ENCODE measurements at regions not wholly inside any gene's neighbourhood (a gene's known extent, or its start where the extent isn't known, plus 50 kb on each side); places are given as distances from the start of the nearest gene placed in this dataset.

- DNase-seq, result no peak
Observed at GRCh38 chr1:189496768-189497167, 980.9 kb downstream of the BRINP3 start.

GRCh38 chr1:189499736-189500135 lies 977.9 kb downstream of the BRINP3 start:
- DNase-seq, result no peak

- no peak for DNase-seq
Observed at GRCh38 chr1:189500778-189501177, 976.9 kb downstream of the BRINP3 start.

- no peak for DNase-seq
Observed at GRCh38 chr1:189510827-189511226, 966.8 kb downstream of the BRINP3 start.

GRCh38 chr1:189513091-189513490 lies 964.6 kb downstream of the BRINP3 start:
- no peak for DNase-seq

- no peak for DNase-seq
Observed at GRCh38 chr1:189522441-189522840, 955.2 kb downstream of the BRINP3 start.

- DNase-seq, result no peak
Observed at GRCh38 chr1:189524501-189524900, 953.2 kb downstream of the BRINP3 start.

GRCh38 chr1:189530162-189530561 lies 947.5 kb downstream of the BRINP3 start:
- no peak for DNase-seq

GRCh38 chr1:189538271-189538670 lies 939.4 kb downstream of the BRINP3 start:
- DNase-seq, result no peak

GRCh38 chr1:189550498-189550897 lies 927.2 kb downstream of the BRINP3 start:
- DNase-seq, result no peak

- no peak for DNase-seq
Observed at GRCh38 chr1:189563784-189564183, 913.9 kb downstream of the BRINP3 start.

GRCh38 chr1:189567890-189568289 lies 909.8 kb downstream of the BRINP3 start:
- no peak for DNase-seq

GRCh38 chr1:189596197-189596596 lies 881.5 kb downstream of the BRINP3 start:
- no peak for DNase-seq

- no peak for DNase-seq
Observed at GRCh38 chr1:189597083-189597482, 880.6 kb downstream of the BRINP3 start.

- no peak for DNase-seq
Observed at GRCh38 chr1:189605226-189605625, 872.4 kb downstream of the BRINP3 start.

GRCh38 chr1:189606047-189606446 lies 871.6 kb downstream of the BRINP3 start:
- no peak for DNase-seq

- DNase-seq, result no peak
Observed at GRCh38 chr1:189606795-189607476, 870.7 kb downstream of the BRINP3 start.

GRCh38 chr1:189607477-189608096 lies 870.1 kb downstream of the BRINP3 start:
- no peak for DNase-seq

- no peak for DNase-seq
Observed at GRCh38 chr1:189609167-189609566, 868.5 kb downstream of the BRINP3 start.

GRCh38 chr1:189616893-189617292 lies 860.8 kb downstream of the BRINP3 start:
- no peak for DNase-seq

- DNase-seq, result no peak
Observed at GRCh38 chr1:189619682-189620332, 857.9 kb downstream of the BRINP3 start.

GRCh38 chr1:189620471-189620870 lies 857.2 kb downstream of the BRINP3 start:
- no peak for DNase-seq

GRCh38 chr1:189623336-189623735 lies 854.3 kb downstream of the BRINP3 start:
- no peak for DNase-seq

- DNase-seq, result no peak
Observed at GRCh38 chr1:189627427-189627826, 850.2 kb downstream of the BRINP3 start.
